H9 (cell line): ENCODE measurements at regions not wholly inside any gene's neighbourhood (a gene's known extent, or its start where the extent isn't known, plus 50 kb on each side); places are given as distances from the start of the nearest gene placed in this dataset.
A peak's percentile ranks its signal among the peaks of the same experiment; 100 is the strongest.

Experiments used
- DNase-seq: peaks from one replicate; pipeline ENCODE4 v3.0.0-alpha.2; 2017
- H2AFZ ChIP-seq: one replicate; pipeline ENCODE4 v1.6.1; 2013; ENCODE audit warnings: mild to moderate bottlenecking, low read length, control low read depth, moderate library complexity
- H2AK5ac ChIP-seq: 2 replicates; pipeline ENCODE4 v1.6.1; 2013; ENCODE audit warnings: low read length, control low read depth, mixed read lengths; ENCODE audit not compliant: insufficient read length
- H2BK120ac ChIP-seq: one replicate; pipeline ENCODE4 v1.6.1; 2013; ENCODE audit warnings: low read depth, mild to moderate bottlenecking, low read length, control low read depth, inconsistent platforms; ENCODE audit not compliant: poor library complexity, severe bottlenecking
- H2BK12ac ChIP-seq: 2 replicates; pipeline ENCODE4 v1.6.1; 2013; ENCODE audit warnings: low read length, control low read depth, mixed read lengths, low read depth; ENCODE audit not compliant: insufficient read length
- H2BK15ac ChIP-seq: 2 replicates; pipeline ENCODE4 v1.6.1; 2013; ENCODE audit warnings: low read depth, low read length, control low read depth
- H2BK20ac ChIP-seq: one replicate; pipeline ENCODE4 v1.6.1; 2013; ENCODE audit warnings: low read depth, mild to moderate bottlenecking, low read length, control low read depth, inconsistent platforms; ENCODE audit not compliant: poor library complexity, severe bottlenecking
- H2BK5ac ChIP-seq: 2 replicates; pipeline ENCODE4 v1.6.1; 2013; ENCODE audit warnings: low read length, control low read depth, mixed read lengths; ENCODE audit not compliant: insufficient read length
- H3K14ac ChIP-seq: 2 replicates; pipeline ENCODE4 v1.6.1; 2013; ENCODE audit warnings: low read length, control low read depth; ENCODE audit not compliant: insufficient read depth
- H3K18ac ChIP-seq: 2 replicates; pipeline ENCODE4 v1.6.1; 2013; ENCODE audit warnings: low read depth, mild to moderate bottlenecking, mixed read lengths, low read length, control low read depth; ENCODE audit not compliant: insufficient read length
- H3K23ac ChIP-seq: 2 replicates; pipeline ENCODE4 v1.6.1; 2013; ENCODE audit warnings: low read length, control low read depth, mixed read lengths, low read depth; ENCODE audit not compliant: insufficient read length
- H3K23me2 ChIP-seq: 2 replicates; pipeline ENCODE4 v1.6.1; 2013; ENCODE audit warnings: low read depth, mild to moderate bottlenecking, mixed read lengths, low read length, control low read depth; ENCODE audit not compliant: insufficient read length, poor library complexity, severe bottlenecking
- H3K27ac ChIP-seq: 2 replicates; pipeline ENCODE4 v1.5.1; 2013; ENCODE audit warnings: low read length, control low read depth, mixed read lengths, low read depth; ENCODE audit not compliant: insufficient read length
- H3K27me3 ChIP-seq: 2 replicates; pipeline ENCODE4 v1.6.1; 2013; ENCODE audit warnings: low read length, control low read depth, inconsistent platforms; ENCODE audit not compliant: insufficient read depth
- H3K4ac ChIP-seq: 2 replicates; pipeline ENCODE4 v1.6.1; 2013; ENCODE audit warnings: low read depth, mild to moderate bottlenecking, control low read depth, inconsistent platforms, low read length, moderate library complexity
- H3K4me1 ChIP-seq: 2 replicates; pipeline ENCODE4 v1.6.1; 2013; ENCODE audit warnings: low read length, control low read depth, inconsistent platforms; ENCODE audit not compliant: insufficient read depth
- H3K4me2 ChIP-seq: 2 replicates; pipeline ENCODE4 v1.6.1; 2013; ENCODE audit warnings: low read length, control low read depth, mixed read lengths; ENCODE audit not compliant: insufficient read length, insufficient read depth
- H3K56ac ChIP-seq: 2 replicates; pipeline ENCODE4 v1.6.1; 2013; ENCODE audit warnings: low read depth, mild to moderate bottlenecking, mixed read lengths, low read length, control low read depth; ENCODE audit not compliant: insufficient read length
- H3K79me1 ChIP-seq: 2 replicates; pipeline ENCODE4 v1.6.1; 2013; ENCODE audit warnings: low read depth, mild to moderate bottlenecking, moderate library complexity, low read length, control low read depth, inconsistent platforms; ENCODE audit not compliant: insufficient read depth, poor library complexity, severe bottlenecking
- H3K79me2 ChIP-seq: 2 replicates; pipeline ENCODE4 v1.6.1; 2013; ENCODE audit warnings: low read length, control low read depth, inconsistent platforms; ENCODE audit not compliant: insufficient read depth
- H3K9ac ChIP-seq: 2 replicates; pipeline ENCODE4 v1.6.1; 2013; ENCODE audit warnings: low read length, control low read depth, mixed read lengths; ENCODE audit not compliant: insufficient read length; ENCODE audit errors: extremely low read depth
- H3K9me3 ChIP-seq: one replicate; pipeline ENCODE4 v1.6.1; 2013; ENCODE audit warnings: low read depth, low read length, inconsistent platforms; ENCODE audit not compliant: control insufficient read depth
- H3T11ph ChIP-seq: one replicate; pipeline ENCODE4 v1.6.1; 2013; ENCODE audit warnings: mild to moderate bottlenecking, low read length, control low read depth, inconsistent platforms
- H4K20me1 ChIP-seq: one replicate; pipeline ENCODE4 v1.6.1; 2013; ENCODE audit not compliant: control insufficient read depth, insufficient read length, insufficient read depth
- H4K5ac ChIP-seq: 2 replicates; pipeline ENCODE4 v1.6.1; 2013; ENCODE audit warnings: low read depth, mild to moderate bottlenecking, mixed read lengths, low read length, control low read depth; ENCODE audit not compliant: insufficient read length
- H4K8ac ChIP-seq: replicated peaks from 2 replicates; pipeline ENCODE4 v1.6.1; 2013; ENCODE audit warnings: low read length, control low read depth, mixed read lengths, low read depth; ENCODE audit not compliant: insufficient read length
- H4K91ac ChIP-seq: 2 replicates; pipeline ENCODE4 v1.6.1; 2013; ENCODE audit warnings: low read depth, mild to moderate bottlenecking, moderate library complexity, mixed read lengths, low read length, control low read depth; ENCODE audit not compliant: insufficient read length
- H3K27ac Mint-ChIP-seq, 3 experiments: 2 replicates in 2 of 3; 3 replicates in 1 of 3; pipeline ENCODE4 v1.8.0; 2020 to 2021; ENCODE audit warnings: mixed read lengths in 3 of 3, mild to moderate bottlenecking in 1 of 3, moderate library complexity in 1 of 3
- H3K27me3 Mint-ChIP-seq: 2 replicates; pipeline ENCODE4 v1.8.0; 2021; ENCODE audit warnings: low read depth, mild to moderate bottlenecking, moderate library complexity, mixed read lengths
- H3K36me3 Mint-ChIP-seq, 3 experiments: 2 replicates in 2 of 3; 3 replicates in 1 of 3; pipeline ENCODE4 v1.8.0; 2020 to 2021; ENCODE audit warnings: low read depth in 3 of 3, mixed read lengths in 3 of 3; ENCODE audit not compliant: insufficient read depth in 1 of 3
- H3K4me1 Mint-ChIP-seq, 2 experiments: 2 replicates each; pipeline ENCODE4 v1.8.0; 2020; ENCODE audit warnings: mixed read lengths in 2 of 2
- H3K4me3 Mint-ChIP-seq, 2 experiments: 2 replicates in 1 of 2; 3 replicates in 1 of 2; pipeline ENCODE4 v1.8.0; 2020 to 2021; ENCODE audit warnings: mild to moderate bottlenecking in 2 of 2, mixed read lengths in 2 of 2, moderate library complexity in 1 of 2
- H3K9me3 Mint-ChIP-seq, 2 experiments: 2 replicates in 1 of 2; 3 replicates in 1 of 2; pipeline ENCODE4 v1.8.0; 2020; ENCODE audit warnings: mild to moderate bottlenecking in 2 of 2, mixed read lengths in 2 of 2, moderate library complexity in 1 of 2
- whole genome bisulfite sequencing: extraction: QIAGEN DNeasy Blood & Tissue Kit; methylation state at CpG from one replicate; pipeline ENCODE4 v1.1.7; 2013; ENCODE audit warnings: missing lambda C conversion rate, low lambda C conversion rate, mixed read lengths; ENCODE audit not compliant: insufficient read length; ENCODE audit errors: extremely low coverage; 5-methylcytosine and 5-hydroxymethylcytosine counted together
- TF ChIP-seq, protein P1 (sequence below): fragments of 200-600 bp; sonication (generic); conservative IDR thresholded peaks from 3 replicates; pipeline ENCODE4 v1.8.0; 2021; ENCODE audit warnings: antibody characterized with exemption, mild to moderate bottlenecking

DNA sequence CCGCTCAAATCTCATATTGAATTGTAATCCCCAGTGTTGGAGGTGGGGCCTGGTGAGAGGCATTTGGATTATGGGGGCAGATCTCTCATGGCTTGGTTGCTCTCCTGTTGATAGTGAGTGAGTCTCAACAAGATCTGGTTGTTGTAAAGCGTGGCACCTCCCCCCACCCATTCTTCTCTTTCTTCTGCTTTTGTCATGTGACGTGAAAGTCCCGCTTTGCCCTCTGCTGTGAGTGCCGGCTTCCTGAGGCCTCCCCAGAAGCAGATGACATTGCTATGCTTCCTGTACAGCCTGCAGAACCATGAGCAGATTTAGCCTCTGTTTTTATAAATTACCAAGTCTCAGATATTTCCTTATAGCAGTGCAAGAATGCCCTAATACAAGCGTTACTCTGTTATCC is 673.8 kb downstream of the ADCYAP1 start:
- Histone ChIP-seq H4K8ac (no peak overlapping the region), H3K79me1 (no peaks in the 10 kb centered on the region), H2AK5ac (no peak overlapping the region), H3K9ac (no peak overlapping the region), H3K4me2 (no peak overlapping the region), H2BK12ac (no peak overlapping the region), H4K5ac (no peak overlapping the region), H3K27me3 (no peaks in the 10 kb centered on the region), H3K56ac (no peak overlapping the region), H2BK5ac (no peak overlapping the region), H3K18ac (no peak overlapping the region), H3K79me2 (no peaks in the 10 kb centered on the region), H2BK120ac (no peak overlapping the region), H3K9me3 (no peaks in the 10 kb centered on the region), H2BK20ac (no peak overlapping the region), H3T11ph (no peak overlapping the region), H2BK15ac (no peak overlapping the region), H3K27ac (no peak overlapping the region), H3K14ac (no peak overlapping the region), H3K23ac (no peak overlapping the region), H3K4me1 (no peaks in the 10 kb centered on the region), H4K91ac (no peak overlapping the region), H3K4ac (no peak overlapping the region), H3K23me2 (no peaks in the 10 kb centered on the region), H4K20me1 (no peaks in the 10 kb centered on the region), H2AFZ (no peak overlapping the region)
- Mint-ChIP-seq H3K4me1 (peaks cover 4 to 6% of the 10 kb centered on the region in 2 experiments), H3K9me3 (no peaks in the 10 kb centered on the region), H3K27me3 (peaks cover 3% of the 10 kb centered on the region), H3K36me3 (no peaks in the 10 kb centered on the region), H3K27ac (peak overlapping the region in 1 of 3 experiments; percentile 20; a peak in 1 of 7 replicates), H3K4me3 (no peak overlapping the region)
- TF ChIP-seq, protein P1, sequence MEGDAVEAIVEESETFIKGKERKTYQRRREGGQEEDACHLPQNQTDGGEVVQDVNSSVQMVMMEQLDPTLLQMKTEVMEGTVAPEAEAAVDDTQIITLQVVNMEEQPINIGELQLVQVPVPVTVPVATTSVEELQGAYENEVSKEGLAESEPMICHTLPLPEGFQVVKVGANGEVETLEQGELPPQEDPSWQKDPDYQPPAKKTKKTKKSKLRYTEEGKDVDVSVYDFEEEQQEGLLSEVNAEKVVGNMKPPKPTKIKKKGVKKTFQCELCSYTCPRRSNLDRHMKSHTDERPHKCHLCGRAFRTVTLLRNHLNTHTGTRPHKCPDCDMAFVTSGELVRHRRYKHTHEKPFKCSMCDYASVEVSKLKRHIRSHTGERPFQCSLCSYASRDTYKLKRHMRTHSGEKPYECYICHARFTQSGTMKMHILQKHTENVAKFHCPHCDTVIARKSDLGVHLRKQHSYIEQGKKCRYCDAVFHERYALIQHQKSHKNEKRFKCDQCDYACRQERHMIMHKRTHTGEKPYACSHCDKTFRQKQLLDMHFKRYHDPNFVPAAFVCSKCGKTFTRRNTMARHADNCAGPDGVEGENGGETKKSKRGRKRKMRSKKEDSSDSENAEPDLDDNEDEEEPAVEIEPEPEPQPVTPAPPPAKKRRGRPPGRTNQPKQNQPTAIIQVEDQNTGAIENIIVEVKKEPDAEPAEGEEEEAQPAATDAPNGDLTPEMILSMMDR, result no peak
- WGBS, result no CpG with 5 or more reads among the region's 6 CpGs
- DNase-seq, result no peak
